ENCODE measurements at regions not wholly inside any gene's neighbourhood (a gene's known extent, or its start where the extent isn't known, plus 50 kb on each side); places are given as distances from the start of the nearest gene placed in this dataset.

GRCh38 chr1:82788660-82789059 lies 987.9 kb downstream of the ADGRL2 start:
- no peak for TF ChIP-seq CTCF (IDR thresholded peaks at IDR 0.05)
- TF ChIP-seq POLR2A (IDR thresholded peaks at IDR 0.05) = no peak

Data from adrenal gland (tissue), 5 donors.